ENCODE measurements at regions not wholly inside any gene's neighbourhood (a gene's known extent, or its start where the extent isn't known, plus 50 kb on each side); places are given as distances from the start of the nearest gene placed in this dataset.
"Not testable (repeated sequence)": the region's sequence is repeated elsewhere in the genome, so short reads cannot be mapped to it uniquely, and the experiment has no call there.

- DNase-seq, result no peak
Observed at GRCh38 chr1:55801481-55801880, 586.3 kb upstream of the USP24 start.

DNA sequence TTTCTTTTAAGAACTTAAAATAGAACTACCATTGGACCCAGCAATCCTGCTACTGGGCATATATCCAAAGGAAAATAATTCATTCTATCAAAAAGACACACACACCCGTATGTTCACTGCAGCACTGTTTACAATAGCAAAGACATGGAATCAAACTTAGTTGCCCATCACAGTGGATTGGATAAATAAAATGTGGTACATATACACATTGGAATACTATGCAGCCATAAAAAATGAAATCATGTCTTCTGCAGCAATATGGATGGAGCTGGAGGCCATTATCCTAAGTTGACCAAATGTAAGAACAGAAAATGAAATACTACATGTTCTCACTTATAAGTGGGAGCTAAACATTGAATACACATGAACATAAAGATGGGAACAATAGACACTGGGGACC lies 585.3 kb upstream of the USP24 start:
- no peak for DNase-seq

GRCh38 chr1:55793856-55794255 lies 578.7 kb upstream of the USP24 start:
- no peak for DNase-seq

- no peak for DNase-seq
Observed at GRCh38 chr1:55792870-55793269, 577.7 kb upstream of the USP24 start.

DNA sequence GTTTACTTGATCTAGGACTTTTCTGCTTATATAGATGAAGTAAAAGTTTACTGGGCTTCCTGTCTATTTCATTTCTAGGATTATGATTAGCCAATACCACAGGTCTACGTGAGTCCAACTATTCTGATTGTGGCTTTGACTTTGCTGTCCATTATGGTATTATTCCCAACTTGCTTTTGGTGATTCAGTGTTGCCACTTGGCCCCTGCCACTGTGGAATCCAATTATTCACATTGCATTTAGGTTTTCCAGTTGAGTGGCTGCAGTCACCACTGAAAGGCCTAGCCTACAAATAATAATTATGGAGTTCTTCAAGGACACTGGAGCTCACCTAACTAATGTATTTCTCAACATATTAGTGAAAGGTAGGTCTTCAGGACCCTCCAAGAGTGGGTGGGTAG lies 574.3 kb upstream of the USP24 start:
- DNase-seq, result no peak

GRCh38 chr1:55786396-55786795 lies 571.2 kb upstream of the USP24 start:
- no peak for DNase-seq

DNA sequence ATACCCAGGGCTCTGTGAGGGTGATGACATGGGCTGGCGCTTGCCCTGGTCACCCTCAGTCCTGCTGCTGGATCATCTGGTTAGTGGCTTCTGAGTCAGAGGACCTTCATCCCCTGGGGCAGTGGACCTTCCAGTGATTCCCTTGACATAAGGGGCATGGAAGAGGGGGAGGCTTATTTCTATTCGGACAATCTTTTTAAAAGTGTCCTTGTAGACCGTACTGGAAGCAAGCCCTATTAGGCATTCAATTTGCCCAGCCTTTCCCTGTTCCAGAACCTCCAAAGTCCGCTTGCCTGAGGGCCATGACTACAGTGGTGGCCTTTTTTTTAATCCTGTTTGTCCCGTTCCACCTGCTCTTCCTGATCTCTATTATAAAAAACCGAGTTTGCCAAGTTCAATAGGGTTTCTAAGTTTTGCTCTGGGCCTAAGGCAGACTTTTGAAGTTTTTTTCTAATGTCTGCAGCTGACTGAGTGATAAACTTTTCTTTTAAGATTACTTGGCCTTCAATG lies 569.8 kb upstream of the USP24 start:
- DNase-seq, result not testable (repeated sequence)

DNA sequence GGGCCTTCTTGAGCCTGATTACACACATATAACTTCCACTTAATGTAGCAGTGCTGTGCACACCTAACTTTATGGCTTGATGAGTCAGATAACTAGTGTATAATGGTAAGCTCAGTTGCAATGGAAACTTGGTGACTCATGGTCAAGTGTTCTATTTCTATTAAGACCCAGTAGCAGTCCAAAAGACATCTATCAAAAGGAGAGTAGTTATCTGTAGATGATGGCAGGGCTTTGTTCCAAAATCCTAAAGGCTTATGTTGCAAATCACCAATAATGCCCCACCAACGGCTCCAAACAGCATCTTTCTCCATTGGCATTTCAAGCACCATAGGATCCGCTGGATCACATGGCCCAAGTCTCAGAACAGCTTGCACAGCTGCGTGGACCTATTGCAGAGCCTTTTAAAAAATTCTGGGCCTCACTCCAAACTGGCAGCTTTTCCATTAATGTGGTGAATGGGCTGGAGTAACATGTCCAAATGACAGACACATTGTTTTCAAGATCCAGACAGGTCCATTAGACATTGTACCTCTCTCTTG lies 566.8 kb upstream of the USP24 start:
- no peak for DNase-seq

DNA sequence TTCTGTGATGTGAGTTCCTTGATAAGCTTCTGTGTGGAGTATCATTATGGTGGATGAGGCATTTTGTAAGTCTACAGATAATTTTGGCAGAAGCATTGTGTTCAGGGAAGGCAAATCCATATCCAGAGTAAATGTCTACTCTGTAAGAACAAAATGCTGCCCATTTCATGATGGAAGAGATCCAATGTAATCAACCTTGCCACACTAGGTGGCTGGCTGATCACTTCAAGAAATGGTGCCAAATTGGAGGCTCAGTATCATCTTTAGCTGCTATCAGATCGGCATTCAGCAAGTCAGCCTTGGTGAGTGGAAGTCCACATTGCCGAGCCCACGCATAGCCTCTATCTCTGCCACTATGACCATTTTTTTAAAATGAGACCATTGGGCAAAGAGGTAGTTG lies 565.8 kb upstream of the USP24 start:
- DNase-seq, result no peak

GRCh38 chr1:55777545-55777944 lies 562.4 kb upstream of the USP24 start:
- DNase-seq, result no peak

DNA sequence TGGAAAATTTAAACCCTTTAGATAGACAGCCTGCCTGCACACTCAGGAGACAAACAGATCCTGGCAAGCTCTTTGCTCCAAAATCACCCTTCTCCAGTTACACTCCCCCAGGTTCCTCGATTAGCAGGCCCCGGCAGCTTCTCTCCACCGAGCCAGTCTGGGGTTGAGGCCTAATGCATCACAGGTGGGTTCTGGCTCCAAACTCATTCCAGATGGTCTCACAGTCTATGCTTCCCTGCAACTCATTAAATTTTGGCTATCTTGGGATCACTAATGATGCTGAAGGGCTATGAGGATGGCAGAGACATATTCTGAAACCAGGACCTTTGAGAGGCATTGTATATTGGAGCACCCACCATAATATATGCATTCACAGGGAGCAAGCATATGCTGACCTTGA lies 559.8 kb upstream of the USP24 start:
- no peak for DNase-seq

- DNase-seq, result no peak
Observed at GRCh38 chr1:55774446-55774845, 559.3 kb upstream of the USP24 start.

DNA sequence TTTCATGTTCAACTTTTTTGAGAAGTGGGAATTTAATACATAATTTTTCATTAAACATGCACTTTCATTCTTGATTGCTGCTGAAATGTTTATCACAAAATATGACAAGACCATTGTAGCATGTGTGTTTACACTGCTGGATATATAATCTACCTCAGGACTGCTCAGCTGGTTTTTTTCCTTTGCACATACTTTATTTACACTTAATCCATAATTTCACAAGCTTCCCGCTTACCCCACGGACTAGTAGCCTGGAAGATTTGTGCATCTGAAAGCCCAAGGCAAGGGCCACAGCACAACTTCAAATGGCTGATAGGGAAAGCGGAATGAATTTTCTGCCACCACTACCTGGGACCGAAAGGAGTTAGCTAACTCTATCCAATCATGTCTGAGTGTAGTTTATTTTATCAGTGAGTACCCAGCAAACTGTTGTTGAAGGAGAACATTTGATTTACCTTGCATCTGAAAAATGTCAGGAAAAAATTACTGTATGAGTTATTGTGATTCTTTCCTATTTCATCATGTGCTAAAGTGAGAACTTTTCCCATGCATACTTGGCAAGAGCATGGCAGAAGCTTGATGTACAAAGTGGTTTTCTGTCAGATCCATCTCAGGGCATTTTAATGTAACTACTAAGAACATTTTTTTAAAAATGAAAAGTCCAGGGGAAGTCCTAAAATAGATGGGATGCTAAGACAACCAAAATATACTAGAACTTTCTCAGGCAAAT lies 558.2 kb upstream of the USP24 start:
- DNase-seq, result no peak

- no peak for DNase-seq
Observed at GRCh38 chr1:55768327-55768952, 553.3 kb upstream of the USP24 start.

GRCh38 chr1:55767171-55767570 lies 552.0 kb upstream of the USP24 start:
- no peak for DNase-seq

DNA sequence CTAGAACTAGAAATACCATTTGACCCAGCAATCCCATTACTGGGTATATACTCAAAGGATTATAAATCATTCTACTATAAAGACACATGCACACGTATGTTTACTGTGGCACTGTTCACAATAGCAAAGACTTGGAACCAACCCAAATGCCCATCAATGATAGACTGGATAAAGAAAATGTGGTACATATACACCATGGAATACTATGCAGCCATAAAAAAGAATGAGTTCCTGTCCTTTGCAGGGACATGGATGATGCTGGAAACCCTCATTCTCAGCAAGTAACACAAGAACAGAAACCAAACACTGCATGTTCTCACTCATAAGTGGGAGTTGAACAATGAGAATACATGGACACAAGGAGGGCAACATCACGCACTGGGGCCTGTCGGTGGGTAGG lies 550.3 kb upstream of the USP24 start:
- not testable (repeated sequence) for DNase-seq

- no peak for DNase-seq
Observed at GRCh38 chr1:55751776-55752175, 536.6 kb upstream of the USP24 start.

- no peak for DNase-seq
Observed at GRCh38 chr1:55750628-55750995, 535.4 kb upstream of the USP24 start.

DNA sequence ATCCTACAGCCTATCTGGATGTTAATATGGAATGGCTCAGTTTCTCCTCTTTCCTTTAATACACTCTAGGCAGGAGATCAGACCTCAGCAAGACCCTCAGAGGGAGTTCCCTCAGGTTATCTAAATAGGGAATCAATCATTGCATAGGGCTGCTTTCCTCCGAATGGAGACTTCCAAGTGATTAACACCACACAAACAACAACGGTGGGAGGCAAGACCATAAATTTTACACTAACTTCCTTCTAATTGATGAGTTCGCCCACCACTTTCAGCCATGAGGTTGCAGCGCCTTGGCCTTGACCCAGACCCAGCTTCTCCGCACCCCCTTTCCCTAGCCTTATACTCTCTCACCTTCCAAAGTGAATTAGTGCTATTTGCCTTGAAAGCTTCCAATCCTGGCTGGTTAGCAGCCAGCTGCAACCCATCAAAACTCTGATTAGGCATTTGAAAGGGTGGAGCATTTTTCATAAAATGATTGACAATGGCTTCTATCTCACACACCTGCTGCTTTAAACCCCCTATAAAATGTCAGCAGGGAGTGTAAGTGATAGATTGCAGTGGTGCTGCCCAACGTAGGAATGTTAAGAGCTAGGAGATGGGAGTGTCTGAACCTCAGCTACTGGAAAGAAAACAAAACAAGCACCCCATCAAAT lies 534.9 kb upstream of the USP24 start:
- DNase-seq, result no peak

DNA sequence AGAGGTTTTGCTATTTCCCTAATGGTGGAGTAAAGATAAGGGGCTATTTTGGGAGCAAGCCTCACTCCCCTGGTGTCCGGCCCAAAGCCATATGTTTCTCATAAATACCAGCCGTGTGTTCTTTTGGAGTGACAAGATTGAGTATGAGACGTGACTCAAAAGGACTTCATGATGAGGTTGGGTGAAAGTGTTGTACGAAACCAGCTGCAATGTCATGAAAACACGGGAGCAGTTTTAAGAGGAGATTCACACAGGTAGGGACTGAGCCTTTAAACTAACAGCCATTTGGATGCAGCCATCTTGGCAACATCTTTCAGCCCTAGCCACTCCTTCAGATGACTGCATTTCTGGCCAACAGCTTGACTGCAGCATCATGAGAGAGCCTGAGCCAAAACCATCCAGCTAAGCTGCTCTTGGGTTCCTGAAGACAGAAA lies 532.3 kb upstream of the USP24 start:
- DNase-seq, result no peak

GRCh38 chr1:55746710-55747109 lies 531.5 kb upstream of the USP24 start:
- no peak for DNase-seq

DNA sequence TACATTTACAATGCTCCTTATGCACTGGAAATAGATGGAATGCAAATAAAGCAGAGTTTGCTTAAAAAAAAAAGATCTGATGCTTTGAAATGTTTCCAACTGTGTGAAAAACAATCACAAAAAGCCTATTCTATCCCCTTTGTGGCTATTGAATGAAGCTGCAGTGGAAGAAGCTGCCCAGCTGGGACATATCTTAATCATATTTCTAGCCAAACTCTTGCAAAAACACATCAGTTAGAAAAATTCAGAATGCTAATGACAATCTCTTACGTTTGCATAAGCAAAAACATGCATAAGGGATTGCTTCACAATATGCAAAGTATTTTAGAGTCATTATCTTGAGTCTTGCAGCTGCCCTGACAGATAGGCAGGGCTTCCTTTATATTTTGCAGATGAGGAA lies 526.4 kb upstream of the USP24 start:
- no peak for DNase-seq

GRCh38 chr1:55735106-55735505 lies 519.9 kb upstream of the USP24 start:
- no peak for DNase-seq

- no peak for DNase-seq
Observed at GRCh38 chr1:55726994-55727393, 511.8 kb upstream of the USP24 start.
